Suprapubic skin (tissue), 3 donors: ENCODE measurements at regions not wholly inside any gene's neighbourhood (a gene's known extent, or its start where the extent isn't known, plus 50 kb on each side); places are given as distances from the start of the nearest gene placed in this dataset.

Source experiments
- EP300 ChIP-seq: sonication (generic); formaldehyde crosslinking; IDR thresholded peaks from one replicate; pipeline ENCODE4 v1.6.1; 2017; ENCODE audit warnings: antibody characterized with exemption
- POLR2A ChIP-seq, 2 donors: fragments of 450-650 bp; IDR thresholded peaks; one replicate each; pipeline ENCODE4 v1.6.1; 2017; ENCODE audit warnings: antibody characterized with exemption in 2 of 2, mild to moderate bottlenecking in 2 of 2, moderate library complexity in 2 of 2
- TF ChIP-seq, protein P1 (sequence below), 2 donors: fragments of 200-600 bp in 1 of 2; fragments of 450-650 bp in 1 of 2; sonication (generic) in 1 of 2; IDR thresholded peaks; one replicate each; pipeline ENCODE4 v1.5.1; 2016 to 2019; ENCODE audit warnings: antibody characterized with exemption in 2 of 2, mild to moderate bottlenecking in 1 of 2, moderate library complexity in 1 of 2

- TF ChIP-seq, protein P1, sequence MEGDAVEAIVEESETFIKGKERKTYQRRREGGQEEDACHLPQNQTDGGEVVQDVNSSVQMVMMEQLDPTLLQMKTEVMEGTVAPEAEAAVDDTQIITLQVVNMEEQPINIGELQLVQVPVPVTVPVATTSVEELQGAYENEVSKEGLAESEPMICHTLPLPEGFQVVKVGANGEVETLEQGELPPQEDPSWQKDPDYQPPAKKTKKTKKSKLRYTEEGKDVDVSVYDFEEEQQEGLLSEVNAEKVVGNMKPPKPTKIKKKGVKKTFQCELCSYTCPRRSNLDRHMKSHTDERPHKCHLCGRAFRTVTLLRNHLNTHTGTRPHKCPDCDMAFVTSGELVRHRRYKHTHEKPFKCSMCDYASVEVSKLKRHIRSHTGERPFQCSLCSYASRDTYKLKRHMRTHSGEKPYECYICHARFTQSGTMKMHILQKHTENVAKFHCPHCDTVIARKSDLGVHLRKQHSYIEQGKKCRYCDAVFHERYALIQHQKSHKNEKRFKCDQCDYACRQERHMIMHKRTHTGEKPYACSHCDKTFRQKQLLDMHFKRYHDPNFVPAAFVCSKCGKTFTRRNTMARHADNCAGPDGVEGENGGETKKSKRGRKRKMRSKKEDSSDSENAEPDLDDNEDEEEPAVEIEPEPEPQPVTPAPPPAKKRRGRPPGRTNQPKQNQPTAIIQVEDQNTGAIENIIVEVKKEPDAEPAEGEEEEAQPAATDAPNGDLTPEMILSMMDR (IDR thresholded peaks at IDR 0.05): no peak
- TF ChIP-seq POLR2A (IDR thresholded peaks at IDR 0.05): no peak
- no peak for TF ChIP-seq EP300
Measured at GRCh38 chr1:170290276-170290675, 144.5 kb downstream of the NTMT2 start.
